ENCODE measurements at regions not wholly inside any gene's neighbourhood (a gene's known extent, or its start where the extent isn't known, plus 50 kb on each side); places are given as distances from the start of the nearest gene placed in this dataset.
"Not testable (repeated sequence)": the region's sequence is repeated elsewhere in the genome, so short reads cannot be mapped to it uniquely, and the experiment has no call there.

GRCh38 chr7:69531050-69531449 is 67.2 kb upstream of the AUTS2 start:
- DNase-seq (ENCODE audit: extremely low read depth, low read depth) = no peak
- no peak for TF ChIP-seq CTCF (IDR thresholded peaks at IDR 0.05; ENCODE audit: low read depth, low read length)

- DNase-seq (ENCODE audit: extremely low read depth, low read depth) = no peak
- TF ChIP-seq CTCF (IDR thresholded peaks at IDR 0.05; ENCODE audit: low read depth, low read length) = no peak
Observed at GRCh38 chr7:69534461-69535041, 63.7 kb upstream of the AUTS2 start.

- TF ChIP-seq CTCF (IDR thresholded peaks at IDR 0.05; ENCODE audit: low read depth, low read length) = no peak
- DNase-seq (ENCODE audit: extremely low read depth, low read depth) = no peak
Observed at GRCh38 chr7:69537691-69538090, 60.6 kb upstream of the AUTS2 start.

- DNase-seq (ENCODE audit: extremely low read depth, low read depth) = no peak
- no peak for TF ChIP-seq CTCF (IDR thresholded peaks at IDR 0.05; ENCODE audit: low read depth, low read length)
Observed at GRCh38 chr7:69539531-69539930, 58.7 kb upstream of the AUTS2 start.

- TF ChIP-seq CTCF (IDR thresholded peaks at IDR 0.05; ENCODE audit: low read depth, low read length) = no peak
- no peak for DNase-seq (ENCODE audit: extremely low read depth, low read depth)
Observed at GRCh38 chr7:69540287-69540686, 58.0 kb upstream of the AUTS2 start.

- DNase-seq (ENCODE audit: extremely low read depth, low read depth) = not testable (repeated sequence)
Observed at GRCh38 chr7:69541779-69542432, 56.4 kb upstream of the AUTS2 start.

GRCh38 chr7:69545175-69545574 is 53.1 kb upstream of the AUTS2 start:
- TF ChIP-seq CTCF (IDR thresholded peaks at IDR 0.05; ENCODE audit: low read depth, low read length) = no peak
- DNase-seq (ENCODE audit: extremely low read depth, low read depth) = no peak

Data from AG09319 (cell line).